Activated CD4-positive, alpha-beta T cell treated with anti-CD3 and anti-CD28 coated beads, Interleukin-2, amount 50 U/mL, for 16 hours (primary cell): ENCODE measurements at regions not wholly inside any gene's neighbourhood (a gene's known extent, or its start where the extent isn't known, plus 50 kb on each side); places are given as distances from the start of the nearest gene placed in this dataset.

Experiments
- DNase-seq: peaks from one replicate; pipeline ENCODE4 v3.0.0-alpha.2; 2020

DNA sequence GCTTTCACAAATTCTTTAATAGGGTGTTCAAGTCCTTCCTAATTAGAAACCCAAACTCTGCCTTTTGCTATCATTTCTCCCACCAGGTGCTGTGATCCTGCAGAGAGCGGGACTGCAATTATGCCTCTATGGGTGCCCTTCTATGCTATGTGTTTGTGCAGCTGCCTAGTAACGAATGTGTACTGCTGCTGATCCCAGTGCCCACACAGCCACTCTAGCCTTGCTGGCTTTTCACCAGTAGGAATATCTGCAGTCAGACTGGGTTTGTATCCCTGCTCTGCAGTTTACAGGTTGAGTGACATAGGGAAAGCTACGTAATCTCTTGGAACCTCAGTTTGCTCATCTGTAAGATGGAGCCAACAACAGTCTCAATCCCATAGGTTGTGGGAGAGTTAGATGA lies 179.6 kb upstream of the IRX3 start:
- DNase-seq = no peak

DNA sequence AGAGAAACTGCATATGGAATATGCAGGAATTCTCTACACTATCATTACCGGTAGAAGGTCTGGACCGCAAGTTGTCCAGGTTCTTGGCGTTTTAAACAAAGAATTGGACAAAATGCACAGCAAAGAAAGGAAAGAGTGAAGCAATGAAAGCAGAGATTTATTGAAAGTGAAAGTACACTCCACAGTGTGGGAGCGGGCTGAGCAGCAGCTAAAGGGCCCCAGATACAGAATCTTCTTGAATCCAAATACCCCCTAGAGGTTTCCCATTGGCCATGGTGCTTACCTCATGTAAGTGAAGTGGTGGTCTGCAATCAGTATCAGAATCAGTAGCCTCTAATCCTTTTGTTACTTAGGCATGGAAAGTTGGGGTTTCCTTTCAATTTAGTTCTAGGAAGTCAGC lies 178.5 kb upstream of the IRX3 start:
- DNase-seq = no peak

DNA sequence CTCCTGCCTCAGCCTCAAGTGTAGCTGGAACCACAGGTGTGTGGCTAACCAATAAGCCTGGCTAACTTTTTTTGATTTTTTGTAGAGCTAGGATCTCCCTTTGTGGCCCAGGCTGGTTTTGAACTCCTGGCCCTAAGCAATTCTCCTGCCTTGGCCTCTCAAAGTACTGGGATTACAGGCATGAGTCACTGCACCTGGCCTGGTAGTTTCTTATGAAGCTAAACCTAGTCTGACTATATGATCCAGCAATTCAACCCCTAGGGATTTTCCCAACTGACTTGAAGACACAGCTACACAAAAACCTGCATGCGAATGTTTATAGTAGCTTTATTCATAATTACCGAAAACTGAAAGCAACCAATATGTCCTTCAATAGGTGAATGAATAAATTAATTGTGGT lies 176.2 kb upstream of the IRX3 start:
- no peak for DNase-seq

DNA sequence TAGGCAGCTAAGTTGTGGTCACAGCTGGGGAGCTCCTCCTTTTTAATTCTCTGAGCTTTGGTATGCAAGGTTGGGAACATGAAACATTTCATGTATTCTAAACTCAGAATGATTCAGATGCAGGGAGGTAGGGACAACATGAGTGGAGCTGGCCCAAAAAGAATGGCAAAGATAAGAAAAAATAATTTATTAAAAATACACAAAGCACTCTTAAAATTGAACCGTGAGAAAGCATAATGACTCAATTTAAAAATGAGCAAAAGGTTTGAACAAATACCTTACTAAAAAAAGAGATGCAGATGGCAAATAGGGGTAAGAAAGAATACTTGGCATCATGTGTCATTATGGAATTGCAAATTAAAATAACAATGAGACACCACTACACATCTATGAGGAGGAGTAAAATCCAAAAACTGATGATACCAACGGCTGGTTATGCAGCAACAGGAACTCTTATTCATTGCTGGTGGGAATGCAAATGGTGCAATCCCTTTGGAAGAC lies 175.6 kb upstream of the IRX3 start:
- no peak for DNase-seq

DNA sequence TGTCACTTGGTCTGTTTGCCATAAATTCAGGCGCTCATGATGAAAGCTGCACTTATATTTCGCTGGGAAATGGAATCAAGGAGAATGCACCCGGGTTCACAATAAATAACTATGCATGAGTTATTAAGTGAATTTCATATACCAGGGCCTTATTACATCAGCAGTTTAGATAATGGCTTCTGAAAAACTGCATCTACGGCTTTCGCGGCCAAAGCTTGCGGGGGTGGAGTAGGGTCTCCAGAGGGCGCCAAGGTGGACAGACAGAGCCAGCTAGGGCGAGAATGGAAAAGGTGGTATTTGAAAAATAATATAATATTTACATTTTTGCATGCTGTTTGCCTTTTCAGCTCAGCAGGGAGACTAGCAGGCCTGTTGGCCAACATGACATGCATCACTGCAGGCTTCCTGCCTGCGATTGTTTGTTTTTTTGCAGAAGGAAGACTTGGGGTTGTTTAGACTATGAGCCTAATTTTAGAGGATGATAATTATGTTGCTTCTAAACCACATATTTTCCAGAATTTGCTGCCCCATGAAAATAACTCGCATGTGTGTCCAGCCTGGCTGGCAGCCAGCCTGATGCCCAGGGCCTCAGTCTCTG lies 173.8 kb upstream of the IRX3 start:
- DNase-seq = no peak

DNA sequence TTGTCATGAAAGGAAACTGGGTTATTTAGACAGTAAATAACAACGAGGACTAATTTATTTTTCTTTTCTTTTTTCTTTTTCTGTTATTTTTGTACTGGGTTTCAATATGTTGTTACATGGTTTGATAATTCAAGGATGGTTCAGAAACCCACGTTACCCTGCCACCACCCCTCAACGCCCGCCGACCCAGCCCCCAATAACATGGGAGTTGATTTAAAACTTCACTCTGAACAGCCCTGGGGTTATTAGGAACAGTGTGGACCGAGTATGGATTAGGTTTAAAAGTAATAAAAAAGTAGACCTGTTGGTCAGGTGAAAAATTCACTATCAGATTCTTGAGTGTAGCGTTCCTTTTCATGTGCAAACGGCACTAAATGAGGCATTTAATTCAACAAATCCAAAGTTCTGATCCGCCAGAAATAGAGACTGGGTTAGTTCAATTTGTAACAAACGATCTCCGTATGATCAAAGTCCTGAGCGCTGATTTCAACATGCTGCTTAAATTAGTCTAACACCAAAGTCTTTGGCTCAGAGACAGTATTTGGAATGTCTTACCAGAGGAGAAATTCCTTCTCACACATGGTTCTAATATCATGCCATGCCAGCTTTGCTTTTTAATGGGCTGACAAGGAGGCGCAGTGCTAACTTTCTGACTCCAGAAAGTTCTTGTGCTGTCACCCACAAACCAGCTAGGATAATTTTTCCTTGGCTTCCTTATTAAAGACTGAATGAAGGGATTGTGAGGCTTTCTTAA lies 173.1 kb upstream of the IRX3 start:
- DNase-seq = no peak

DNA sequence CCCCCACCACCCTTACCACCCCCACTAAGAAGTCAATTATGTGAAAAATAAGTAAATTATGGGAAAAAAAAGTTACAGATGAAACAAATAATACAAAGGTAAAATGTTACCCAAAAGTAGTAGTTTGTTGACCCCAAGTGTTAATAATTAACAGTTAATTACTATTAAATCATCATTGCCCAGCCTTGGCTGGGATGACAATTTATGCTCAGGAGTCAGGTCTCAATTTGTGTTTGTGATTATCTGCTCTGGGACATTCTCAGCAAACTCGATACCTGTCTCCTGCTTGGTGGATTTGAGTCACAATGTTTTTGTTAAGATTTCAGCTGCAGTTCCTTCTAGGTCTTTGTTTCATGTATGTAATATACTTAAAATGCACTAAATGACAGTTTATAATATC lies 172.3 kb upstream of the IRX3 start:
- DNase-seq = no peak

DNA sequence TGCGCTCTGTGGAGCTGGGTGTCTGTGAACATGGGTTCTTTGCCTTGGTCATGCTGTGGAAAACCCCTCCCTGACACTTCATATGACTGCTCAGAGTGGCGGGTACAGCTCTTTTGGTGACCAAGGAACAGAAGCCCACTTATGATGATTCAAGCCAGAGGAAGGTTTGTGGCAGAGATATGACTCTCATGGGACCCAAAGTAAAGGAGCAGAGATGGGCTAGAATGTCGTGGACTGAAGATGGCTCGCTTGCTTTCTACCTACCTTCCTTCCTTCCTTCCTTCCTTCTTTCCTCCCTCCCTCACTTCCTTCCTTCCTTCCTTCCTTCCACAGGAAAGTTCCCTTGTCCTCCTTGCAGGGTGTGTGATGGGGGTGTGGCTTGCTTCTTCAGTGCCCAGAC lies 169.7 kb upstream of the IRX3 start:
- DNase-seq = no peak

DNA sequence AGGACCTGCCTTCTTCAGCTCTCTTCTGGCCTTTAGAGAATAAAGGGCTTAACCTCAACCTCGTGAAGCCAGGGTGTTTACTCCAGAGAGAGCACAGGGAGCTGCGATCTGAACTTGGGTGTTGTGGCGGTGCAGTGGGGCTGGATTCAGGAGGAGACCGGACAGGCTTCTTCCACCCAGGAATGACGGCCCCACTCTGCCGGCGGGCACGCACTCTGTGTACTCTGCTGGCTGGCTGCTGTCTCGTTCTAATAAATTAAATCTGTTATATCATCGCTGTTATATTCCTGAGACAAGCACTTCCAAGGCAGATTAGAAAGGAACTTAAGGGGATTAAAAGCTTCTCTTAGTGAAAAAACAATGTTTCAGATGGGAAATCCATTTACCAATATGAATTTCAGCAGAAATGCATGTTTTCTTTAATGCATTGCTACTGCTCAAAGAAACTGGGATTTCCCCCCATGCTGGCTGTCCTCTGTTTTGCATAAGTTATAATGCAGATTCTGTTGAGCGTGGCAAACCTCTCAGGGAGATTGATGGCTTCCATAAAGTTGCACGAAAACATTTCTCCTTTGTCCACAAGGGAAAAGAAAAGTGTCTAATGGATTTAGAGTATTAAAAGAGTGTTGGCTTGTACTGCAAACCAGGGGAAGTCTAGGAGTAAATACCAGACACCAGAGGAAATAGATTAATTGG lies 168.6 kb upstream of the IRX3 start:
- DNase-seq = no peak

DNA sequence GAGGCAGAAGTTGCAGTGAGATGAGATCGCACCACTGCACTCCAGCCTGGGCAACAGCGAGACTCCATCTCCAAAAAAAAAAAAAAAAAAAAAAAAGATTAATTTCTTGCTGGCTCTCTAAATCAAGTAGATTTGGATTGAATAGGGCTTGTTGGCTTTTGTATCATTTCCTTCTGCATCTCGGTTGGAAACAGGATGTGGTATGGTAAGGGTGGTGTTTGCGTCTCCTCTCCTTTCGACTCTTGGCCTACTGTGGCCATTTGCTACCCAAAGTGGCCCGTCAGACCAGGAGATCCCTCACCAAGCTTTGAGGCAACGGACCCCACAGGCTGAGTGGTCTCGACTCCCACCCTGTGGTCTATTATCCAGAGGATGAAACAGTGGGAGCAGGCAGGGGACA lies 168.0 kb upstream of the IRX3 start:
- peak; percentile 4 for DNase-seq

DNA sequence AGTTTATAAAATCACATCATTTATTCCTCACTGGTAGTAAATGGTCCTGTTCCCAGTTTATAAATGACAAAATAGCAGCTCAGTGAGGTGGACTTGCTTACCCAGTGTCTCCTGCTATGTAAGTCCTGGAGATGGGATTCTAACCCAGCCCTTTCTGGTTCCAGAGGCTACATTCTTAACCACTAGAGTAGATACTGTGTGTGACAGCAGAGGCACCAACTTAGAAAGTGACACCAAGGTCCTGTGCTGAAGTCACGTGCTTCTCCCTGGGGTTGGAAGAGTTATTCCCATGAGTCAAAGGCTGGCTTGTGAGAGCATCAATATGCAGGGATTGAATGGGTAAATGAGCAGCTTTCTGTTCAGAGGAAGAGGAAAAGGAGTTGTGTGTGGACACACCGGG lies 167.3 kb upstream of the IRX3 start:
- DNase-seq = no peak

DNA sequence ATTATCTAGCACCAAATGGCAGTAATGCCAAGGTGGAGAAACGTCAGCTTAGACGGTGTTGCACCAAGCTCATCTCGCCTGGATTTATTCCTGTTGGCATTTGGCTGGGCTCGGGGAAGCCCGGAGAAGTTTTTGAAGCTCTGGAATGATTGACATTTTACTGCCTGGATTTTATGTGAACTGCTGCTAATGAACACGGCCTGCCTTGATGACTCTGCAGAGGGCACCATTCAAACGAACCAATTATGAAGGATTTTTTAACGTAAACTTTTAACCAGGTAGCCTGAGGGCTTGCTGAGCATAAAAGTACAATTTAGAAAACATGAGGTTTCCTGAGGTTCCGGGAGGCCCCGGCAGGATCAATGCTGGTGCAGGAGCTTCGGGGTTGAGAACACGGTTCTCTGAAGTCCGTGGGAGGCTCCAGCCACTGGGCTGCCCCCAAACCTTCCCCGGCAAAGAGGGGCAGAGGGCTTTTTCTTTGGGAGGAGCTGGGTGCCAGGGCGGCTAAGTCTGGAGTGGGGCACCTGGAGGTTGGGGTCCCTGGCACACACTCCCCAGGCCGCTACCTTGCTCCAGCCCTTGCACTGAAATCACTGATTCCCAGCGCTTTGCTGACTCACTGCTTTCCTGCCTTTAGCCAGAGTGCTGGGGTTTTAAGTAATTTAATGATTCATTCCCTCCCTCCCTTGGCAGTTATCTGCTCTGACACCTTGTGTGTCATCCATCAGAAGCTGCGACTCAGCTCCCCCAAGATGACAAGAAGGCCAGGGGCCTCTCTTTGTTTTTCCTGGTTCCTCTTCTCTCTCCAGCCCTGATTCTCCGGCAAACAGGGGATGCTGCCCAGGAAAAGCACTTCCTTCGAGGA lies 161.2 kb upstream of the IRX3 start:
- peak; percentile 24 for DNase-seq

DNA sequence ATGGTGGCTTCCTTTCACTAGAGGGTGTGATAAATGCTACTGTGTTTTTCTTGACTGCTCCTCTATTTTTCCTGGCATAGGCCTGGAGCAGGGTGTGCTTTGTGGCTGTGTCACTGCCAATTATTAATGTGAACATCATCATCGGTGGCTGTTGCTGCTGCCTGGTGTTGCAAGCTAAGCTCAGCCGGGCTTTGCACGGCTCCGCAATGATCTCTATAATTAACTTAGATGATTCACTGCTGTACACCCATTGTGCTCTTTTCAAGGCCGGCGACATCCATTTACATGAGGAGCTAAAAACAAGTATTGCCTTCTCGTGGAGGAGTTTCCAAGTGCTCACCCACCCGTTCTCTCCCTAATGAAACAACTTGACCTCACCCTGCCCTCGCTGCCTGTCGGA lies 160.1 kb upstream of the IRX3 start:
- no peak for DNase-seq

DNA sequence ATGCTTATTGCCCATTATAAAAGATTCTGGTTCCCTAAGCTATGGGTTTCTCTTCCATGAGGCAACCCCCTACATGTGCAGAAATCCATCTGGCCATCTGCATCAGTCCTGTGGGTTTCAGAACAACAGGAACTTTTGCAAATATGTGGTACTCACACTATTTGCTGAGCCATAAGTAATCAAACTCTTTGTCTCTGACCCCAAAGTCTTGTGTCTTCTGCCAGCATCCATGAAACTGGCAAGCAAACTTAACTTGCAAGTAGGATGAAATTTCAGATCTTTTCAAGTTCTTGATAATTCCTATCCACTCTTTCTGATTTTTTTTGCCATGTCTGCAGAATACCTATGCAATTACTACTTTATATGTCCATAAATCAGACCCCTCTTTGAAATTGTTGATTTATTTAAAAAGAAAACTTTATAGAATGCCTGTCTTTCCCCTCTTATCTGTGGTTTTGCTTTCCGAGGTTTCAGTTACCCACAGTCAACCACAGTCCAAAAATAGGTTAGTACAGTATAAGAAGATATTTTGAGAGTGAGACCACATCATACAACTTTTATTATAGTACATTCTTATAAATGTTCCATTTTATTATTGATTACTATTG lies 158.4 kb upstream of the IRX3 start:
- DNase-seq = no peak

DNA sequence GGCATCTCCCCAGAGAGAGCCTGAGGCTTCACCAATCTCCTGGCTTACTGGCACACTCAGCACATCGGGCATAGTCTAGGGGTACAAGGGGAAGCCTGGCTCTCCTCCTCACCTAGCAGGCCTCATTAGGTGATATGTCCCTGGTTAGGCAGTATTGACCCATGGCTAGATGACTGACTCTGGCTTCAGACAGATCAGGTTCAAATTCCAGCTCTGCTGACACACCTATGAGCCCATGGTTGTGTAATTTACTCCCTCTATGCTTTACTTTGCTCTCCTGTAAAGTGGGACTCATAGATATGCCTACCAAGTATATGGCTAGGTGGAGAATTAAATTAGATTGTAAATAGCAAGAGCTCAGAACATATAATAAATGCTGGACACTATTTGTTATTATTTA lies 157.3 kb upstream of the IRX3 start:
- no peak for DNase-seq

DNA sequence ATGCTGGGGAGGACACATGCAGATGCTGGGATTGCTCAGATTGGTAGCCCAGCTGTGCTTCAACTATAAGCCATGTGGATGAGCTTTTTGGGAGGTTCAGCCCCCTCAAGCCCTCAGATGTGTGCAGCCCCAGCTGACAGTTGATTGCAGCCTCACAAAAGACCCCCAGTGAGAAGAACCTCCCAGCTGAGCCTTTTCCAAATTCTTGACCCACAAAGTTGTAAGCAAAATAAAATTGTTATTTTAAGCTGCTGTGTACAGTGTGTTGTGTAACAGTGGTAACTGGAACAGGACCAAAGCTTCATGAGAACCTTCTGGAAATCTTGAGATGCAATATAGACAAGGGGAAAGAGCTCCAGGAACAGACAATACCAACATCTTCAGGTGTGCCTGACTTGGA lies 156.8 kb upstream of the IRX3 start:
- no peak for DNase-seq

DNA sequence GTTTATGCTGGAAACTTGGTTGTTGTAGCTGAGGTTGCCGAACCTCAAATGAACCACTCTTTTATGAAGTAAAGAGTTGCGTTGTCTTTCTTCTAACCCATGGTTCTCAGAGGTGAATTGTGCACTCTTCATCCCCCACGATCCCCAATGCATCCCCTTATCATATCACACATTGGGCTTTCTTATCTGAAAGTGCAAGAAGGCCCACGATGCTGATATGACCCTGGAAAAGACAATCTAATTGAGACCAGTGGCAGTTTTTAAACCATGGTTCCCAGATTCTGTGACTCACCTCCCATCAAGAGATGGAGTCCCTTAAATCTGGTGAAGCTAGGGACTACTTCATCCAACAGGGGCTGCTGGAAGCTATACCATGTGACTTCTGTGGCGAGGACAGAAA lies 156.3 kb upstream of the IRX3 start:
- no peak for DNase-seq

DNA sequence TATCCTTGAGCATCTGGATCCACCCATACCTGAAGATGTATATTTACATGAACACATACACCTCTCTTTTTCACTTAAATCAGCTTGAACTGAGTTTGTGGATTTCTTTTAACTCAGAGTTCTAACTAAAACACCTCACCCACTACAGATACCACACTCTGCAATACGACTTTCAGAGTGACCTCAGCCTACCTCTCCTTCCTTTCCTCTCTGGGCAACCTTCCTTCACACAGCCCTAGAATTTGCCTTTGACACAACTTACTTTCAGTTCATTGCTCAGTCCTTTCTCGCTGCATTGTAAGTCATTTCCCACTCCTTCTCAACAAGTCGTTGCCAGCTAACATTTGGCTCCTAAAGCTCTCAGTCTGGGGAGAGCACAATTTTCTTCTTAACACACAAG lies 151.9 kb upstream of the IRX3 start:
- DNase-seq = no peak

DNA sequence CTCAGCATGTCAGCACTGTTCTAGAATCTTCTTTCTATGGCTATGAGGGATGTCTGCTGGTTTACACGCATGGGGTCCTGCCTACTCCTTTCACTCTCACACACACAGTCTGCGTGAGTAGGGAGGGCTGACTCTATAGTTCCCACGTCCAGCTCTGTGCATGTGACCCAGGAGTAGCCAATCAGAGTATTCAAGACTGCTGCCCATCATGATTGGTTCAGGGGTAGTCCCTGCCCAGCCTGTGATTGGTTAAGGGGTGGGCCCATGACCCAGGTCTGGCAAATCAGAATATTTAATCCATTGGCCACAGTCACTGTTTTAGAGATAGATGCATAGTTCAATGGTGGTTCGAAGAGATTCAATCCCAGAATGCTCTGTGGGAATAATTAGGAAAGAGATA lies 151.3 kb upstream of the IRX3 start:
- DNase-seq = no peak

DNA sequence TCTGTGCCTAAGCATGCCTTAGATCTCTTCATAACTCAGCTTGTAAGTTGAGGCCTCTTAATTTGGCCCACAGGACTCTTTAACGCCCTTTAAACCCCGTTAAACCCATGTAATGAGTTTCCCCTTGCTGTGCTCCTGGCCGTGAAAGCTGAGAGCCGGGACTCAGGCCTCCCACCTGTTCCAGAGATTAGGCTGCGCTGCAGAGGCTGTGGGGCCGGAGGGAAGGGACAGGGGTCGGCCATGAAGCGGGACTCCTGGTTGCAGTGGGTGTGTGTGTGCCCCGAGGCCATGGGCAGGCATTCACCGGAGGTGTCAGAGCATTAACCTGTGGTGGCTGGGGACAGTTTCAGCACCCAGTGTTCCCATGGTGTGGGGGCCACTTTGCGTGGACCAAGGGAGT lies 150.8 kb upstream of the IRX3 start:
- DNase-seq = no peak

DNA sequence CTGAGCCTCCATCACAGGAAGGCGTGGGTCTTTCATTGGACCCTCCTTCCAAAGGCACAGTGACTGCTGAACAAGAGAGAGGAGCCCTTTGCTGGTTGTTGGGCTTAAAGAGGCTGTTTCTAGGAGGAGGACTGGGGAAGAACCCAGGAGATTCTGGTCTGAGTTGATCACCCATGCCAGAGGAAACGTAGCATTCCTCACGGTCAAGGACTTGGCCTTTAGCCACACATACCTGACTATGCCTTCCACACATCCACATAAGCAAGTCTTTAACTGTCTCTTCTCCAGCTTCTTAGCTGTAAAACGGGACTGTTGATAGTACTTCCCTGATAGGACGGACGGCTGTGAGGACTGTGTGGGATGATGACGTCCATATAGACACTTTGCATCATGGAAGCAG lies 149.8 kb upstream of the IRX3 start:
- no peak for DNase-seq

DNA sequence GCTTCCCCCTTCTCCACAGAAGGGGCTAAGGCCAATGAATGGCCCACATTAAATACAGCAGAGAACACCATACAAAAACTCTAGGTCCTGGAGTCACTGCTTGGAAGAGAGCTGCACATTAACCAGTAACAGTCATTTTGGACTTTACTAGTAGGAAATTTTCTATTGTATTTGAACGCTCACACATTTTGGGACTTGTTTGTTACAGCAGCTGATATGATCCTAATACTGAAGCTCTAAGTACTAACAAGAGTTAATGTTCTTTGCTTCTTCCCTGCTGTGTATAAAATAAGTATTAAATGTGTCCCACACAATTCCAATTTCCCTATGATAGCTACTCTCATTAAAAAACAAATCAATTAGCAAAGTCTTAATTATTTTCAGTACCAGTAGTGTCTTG lies 148.3 kb upstream of the IRX3 start:
- DNase-seq = no peak

DNA sequence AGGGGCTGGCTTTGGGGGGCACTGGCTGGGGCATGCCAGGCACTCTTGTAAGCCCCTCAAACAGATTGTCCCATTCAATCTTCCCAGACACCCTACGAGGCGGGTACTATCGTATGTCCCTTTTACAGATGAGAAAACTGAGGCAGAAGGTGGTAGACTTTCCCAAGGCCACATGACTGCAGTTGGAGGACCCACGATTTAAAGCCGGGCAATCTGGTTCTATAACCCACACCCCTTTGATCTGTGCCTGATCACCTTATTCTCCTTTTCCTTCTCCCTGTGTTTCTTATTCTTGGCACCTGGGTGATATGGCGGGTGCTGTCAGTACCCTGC lies 146.3 kb upstream of the IRX3 start:
- DNase-seq = no peak
